ENCODE measurements at regions not wholly inside any gene's neighbourhood (a gene's known extent, or its start where the extent isn't known, plus 50 kb on each side); places are given as distances from the start of the nearest gene placed in this dataset.

- TF ChIP-seq, protein P1, sequence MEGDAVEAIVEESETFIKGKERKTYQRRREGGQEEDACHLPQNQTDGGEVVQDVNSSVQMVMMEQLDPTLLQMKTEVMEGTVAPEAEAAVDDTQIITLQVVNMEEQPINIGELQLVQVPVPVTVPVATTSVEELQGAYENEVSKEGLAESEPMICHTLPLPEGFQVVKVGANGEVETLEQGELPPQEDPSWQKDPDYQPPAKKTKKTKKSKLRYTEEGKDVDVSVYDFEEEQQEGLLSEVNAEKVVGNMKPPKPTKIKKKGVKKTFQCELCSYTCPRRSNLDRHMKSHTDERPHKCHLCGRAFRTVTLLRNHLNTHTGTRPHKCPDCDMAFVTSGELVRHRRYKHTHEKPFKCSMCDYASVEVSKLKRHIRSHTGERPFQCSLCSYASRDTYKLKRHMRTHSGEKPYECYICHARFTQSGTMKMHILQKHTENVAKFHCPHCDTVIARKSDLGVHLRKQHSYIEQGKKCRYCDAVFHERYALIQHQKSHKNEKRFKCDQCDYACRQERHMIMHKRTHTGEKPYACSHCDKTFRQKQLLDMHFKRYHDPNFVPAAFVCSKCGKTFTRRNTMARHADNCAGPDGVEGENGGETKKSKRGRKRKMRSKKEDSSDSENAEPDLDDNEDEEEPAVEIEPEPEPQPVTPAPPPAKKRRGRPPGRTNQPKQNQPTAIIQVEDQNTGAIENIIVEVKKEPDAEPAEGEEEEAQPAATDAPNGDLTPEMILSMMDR (tag by site-specific recombination; IDR thresholded peaks at IDR 0.05) = no peak
- no peak for TF ChIP-seq ZNF175 (tag by site-specific recombination; IDR thresholded peaks at IDR 0.05)
- no peak for TF ChIP-seq PRDM1 (tag by site-specific recombination; IDR thresholded peaks at IDR 0.05)
- TF ChIP-seq ZNF658 (tag by site-specific recombination; IDR thresholded peaks at IDR 0.05) = no peak
- TF ChIP-seq PATZ1 (tag by site-specific recombination; IDR thresholded peaks at IDR 0.05) = no peak
- no peak for TF ChIP-seq TCF7L2 (IDR thresholded peaks at IDR 0.05; ENCODE audit: borderline replicate concordance, low read depth, low read length)
- TF ChIP-seq ZNF274 (IDR thresholded peaks at IDR 0.05; ENCODE audit: low read length) = no peak
- TF ChIP-seq ZNF274 (tag by site-specific recombination; IDR thresholded peaks at IDR 0.05; ENCODE audit: borderline replicate concordance) = no peak
These were observed 178.4 kb downstream of the PSMG1 start for GRCh38 chr21:39004634-39005501.
